ENCODE measurements at regions not wholly inside any gene's neighbourhood (a gene's known extent, or its start where the extent isn't known, plus 50 kb on each side); places are given as distances from the start of the nearest gene placed in this dataset.

DNA sequence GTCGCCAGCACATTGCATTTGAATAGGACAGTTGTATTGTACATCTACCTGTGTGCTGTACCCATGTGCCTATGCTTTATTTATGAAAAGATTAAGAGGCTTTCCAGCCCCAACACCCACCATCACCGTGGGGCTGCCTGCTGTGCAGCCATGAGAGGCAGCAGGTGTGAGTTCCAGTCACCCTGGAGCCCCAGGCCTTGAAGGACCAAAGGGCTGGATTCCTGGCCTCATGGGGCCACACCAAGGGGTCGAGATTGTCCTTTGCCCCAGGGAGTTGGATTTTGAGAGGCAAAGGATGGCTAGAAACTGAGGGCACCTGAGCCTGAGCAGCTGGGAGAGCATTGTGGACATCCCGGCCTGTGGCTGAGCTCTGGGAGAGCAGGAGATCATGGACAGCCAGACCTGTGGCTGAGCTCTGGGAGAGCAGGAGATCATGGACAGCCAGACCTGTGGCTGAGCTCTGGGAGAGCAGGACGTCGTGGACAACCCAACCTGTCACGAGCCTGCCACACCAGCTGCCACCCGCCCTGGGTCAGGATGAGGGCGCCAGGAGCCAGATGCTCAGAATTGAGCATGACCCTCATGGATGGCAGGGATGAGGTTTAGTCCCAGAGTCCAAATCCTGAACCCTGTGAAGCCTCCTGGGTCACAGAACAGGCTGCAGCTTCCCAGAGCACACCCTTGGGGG lies 182.5 kb upstream of the RAB6C start:
- no peaks in the 10 kb centered on the region for H3K36me3 ChIP-seq
- no peaks in the 10 kb centered on the region for H3K27me3 ChIP-seq
- H3K4me1 ChIP-seq: no peaks in the 10 kb centered on the region
- intact Hi-C loops (cut with DNase I): no loop called here
- no peak overlapping the region for H3K27ac ChIP-seq
- DNase-seq: no peak
- TF ChIP-seq, protein P1, sequence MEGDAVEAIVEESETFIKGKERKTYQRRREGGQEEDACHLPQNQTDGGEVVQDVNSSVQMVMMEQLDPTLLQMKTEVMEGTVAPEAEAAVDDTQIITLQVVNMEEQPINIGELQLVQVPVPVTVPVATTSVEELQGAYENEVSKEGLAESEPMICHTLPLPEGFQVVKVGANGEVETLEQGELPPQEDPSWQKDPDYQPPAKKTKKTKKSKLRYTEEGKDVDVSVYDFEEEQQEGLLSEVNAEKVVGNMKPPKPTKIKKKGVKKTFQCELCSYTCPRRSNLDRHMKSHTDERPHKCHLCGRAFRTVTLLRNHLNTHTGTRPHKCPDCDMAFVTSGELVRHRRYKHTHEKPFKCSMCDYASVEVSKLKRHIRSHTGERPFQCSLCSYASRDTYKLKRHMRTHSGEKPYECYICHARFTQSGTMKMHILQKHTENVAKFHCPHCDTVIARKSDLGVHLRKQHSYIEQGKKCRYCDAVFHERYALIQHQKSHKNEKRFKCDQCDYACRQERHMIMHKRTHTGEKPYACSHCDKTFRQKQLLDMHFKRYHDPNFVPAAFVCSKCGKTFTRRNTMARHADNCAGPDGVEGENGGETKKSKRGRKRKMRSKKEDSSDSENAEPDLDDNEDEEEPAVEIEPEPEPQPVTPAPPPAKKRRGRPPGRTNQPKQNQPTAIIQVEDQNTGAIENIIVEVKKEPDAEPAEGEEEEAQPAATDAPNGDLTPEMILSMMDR (IDR thresholded peaks at IDR 0.05): no peak
- no peak for FAIRE-seq
- no peak overlapping the region for H3K4me3 ChIP-seq
- H3K9me3 ChIP-seq: no peaks in the 10 kb centered on the region
- 74 to 75% methylated on average over 9 of the region's 9 CpGs for WGBS, 2 donors
- ATAC-seq: no peak

DNA sequence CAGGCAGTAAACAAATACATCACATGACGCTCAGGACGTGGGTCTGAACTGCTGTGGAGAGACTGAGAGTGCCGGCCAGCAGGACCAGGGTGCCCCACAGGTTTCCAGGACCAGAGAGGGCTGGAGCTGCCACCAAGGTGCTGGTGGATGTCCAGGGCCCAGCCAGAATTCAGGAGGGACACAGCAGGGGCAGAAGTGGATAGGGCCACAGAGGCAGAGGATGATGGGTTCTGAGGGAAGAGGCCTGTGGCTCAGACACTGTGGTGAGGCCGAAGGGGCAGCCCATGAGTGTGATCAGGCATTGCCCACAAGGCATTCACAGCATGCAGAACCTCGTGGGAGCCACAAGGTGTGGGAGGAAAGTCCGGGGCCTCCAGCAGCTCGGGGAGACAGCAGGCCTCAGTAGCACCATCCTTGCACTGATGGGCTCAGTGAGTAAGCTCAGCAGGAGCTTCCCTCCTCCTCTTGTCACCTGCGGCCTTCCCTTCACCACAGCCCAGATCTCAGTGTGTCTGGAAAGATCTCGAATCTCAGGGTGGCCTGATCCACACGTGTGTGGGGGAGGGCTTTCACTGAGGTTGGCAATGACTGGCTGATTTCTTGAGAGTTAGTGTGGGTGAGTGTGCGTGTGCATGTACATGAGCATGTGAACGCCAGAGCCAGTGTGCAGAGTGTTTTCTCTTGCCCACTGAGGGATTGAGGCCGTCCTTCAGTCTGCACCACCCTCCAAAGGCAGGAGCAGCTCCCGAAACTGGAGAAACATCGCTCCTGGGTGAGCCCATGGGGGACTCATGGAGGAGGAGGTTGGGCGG lies 181.8 kb upstream of the RAB6C start:
- 63 to 74% methylated on average over 16 of the region's 16 CpGs for WGBS, 2 donors
- FAIRE-seq (no peak), ATAC-seq (no peak), DNase-seq (no peak)
- intact Hi-C loops (cut with DNase I): no loop called here
- no peaks in the 10 kb centered on the region for H3K36me3 ChIP-seq
- no peaks in the 10 kb centered on the region for H3K27me3 ChIP-seq
- H3K27ac ChIP-seq: no peak overlapping the region
- H3K4me1 ChIP-seq: no peaks in the 10 kb centered on the region
- no peaks in the 10 kb centered on the region for H3K9me3 ChIP-seq
- TF ChIP-seq, protein P1 (IDR thresholded peaks at IDR 0.05): no peak
- H3K4me3 ChIP-seq: no peak overlapping the region

DNA sequence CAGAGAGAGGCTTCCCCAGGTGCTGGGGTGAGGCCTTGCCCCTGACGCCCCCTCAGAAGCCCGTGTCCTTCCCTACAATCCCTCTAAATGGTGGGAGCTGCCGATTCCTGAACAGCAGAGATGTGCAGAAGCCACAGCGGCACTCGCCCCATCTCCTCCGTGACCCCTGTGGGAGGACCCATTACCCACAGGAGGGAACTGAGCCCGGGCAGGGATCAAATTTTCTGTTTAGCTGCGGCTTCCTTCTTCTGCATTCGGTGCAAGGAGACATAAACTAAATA lies 181.2 kb upstream of the RAB6C start:
- FAIRE-seq: no peak
- H3K9me3 ChIP-seq: no peaks in the 10 kb centered on the region
- H3K4me1 ChIP-seq: no peaks in the 10 kb centered on the region
- TF ChIP-seq, protein P1 (IDR thresholded peaks at IDR 0.05): no peak
- no peaks in the 10 kb centered on the region for H3K36me3 ChIP-seq
- WGBS, 2 donors: 76 to 77% methylated on average over 9 of the region's 9 CpGs
- no peak overlapping the region for H3K4me3 ChIP-seq
- no peak overlapping the region for H3K27ac ChIP-seq
- intact Hi-C loops (cut with DNase I): no loop called here
- no peaks in the 10 kb centered on the region for H3K27me3 ChIP-seq
- DNase-seq: no peak
- no peak for ATAC-seq

DNA sequence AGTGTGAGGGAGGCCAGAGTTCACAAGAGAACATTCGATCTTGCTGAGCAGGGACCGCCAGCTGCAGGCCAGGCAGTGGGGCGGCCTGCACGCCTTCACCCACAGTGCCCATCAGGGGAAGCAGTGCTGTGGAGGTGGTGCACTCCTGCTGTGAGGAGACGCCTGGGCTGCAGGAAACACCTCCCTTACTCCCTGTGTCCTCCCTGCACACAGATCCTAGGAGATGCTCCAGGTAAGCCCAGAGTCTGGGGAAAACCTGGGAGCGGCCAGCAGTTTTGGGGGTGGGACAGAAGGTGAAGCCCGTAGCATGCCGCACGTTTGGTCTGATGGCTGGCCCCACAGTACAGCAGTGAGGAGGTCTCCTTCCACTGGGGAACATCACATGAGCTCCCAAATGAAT lies 180.8 kb upstream of the RAB6C start:
- FAIRE-seq (no peak), ATAC-seq (no peak), DNase-seq (no peak)
- H3K27ac ChIP-seq: no peak overlapping the region
- no peaks in the 10 kb centered on the region for H3K9me3 ChIP-seq
- no peak overlapping the region for H3K4me3 ChIP-seq
- 80 to 87% methylated on average over 9 of the region's 9 CpGs for WGBS, 2 donors
- TF ChIP-seq, protein P1 (IDR thresholded peaks at IDR 0.05): no peak
- no peaks in the 10 kb centered on the region for H3K36me3 ChIP-seq
- H3K4me1 ChIP-seq: no peaks in the 10 kb centered on the region
- no peaks in the 10 kb centered on the region for H3K27me3 ChIP-seq
- intact Hi-C loops (cut with DNase I): no loop called here

Measured in pancreas (tissue), 10 donors.